Suprapubic skin (tissue), 4 donors: ENCODE measurements at regions not wholly inside any gene's neighbourhood (a gene's known extent, or its start where the extent isn't known, plus 50 kb on each side); places are given as distances from the start of the nearest gene placed in this dataset.
"Not testable (repeated sequence)": the region's sequence is repeated elsewhere in the genome, so short reads cannot be mapped to it uniquely, and the experiment has no call there.

Experiments used
- CTCF ChIP-seq, 2 donors: fragments of 200-600 bp in 1 of 2; fragments of 450-650 bp in 1 of 2; sonication (generic) in 1 of 2; IDR thresholded peaks; one replicate each; pipeline ENCODE4 v1.5.1; 2016 to 2019; ENCODE audit warnings: antibody characterized with exemption in 2 of 2, mild to moderate bottlenecking in 1 of 2, moderate library complexity in 1 of 2
- EP300 ChIP-seq: sonication (generic); formaldehyde crosslinking; IDR thresholded peaks from one replicate; pipeline ENCODE4 v1.6.1; 2017; ENCODE audit warnings: antibody characterized with exemption
- POLR2A ChIP-seq, 2 donors: fragments of 450-650 bp; IDR thresholded peaks; one replicate each; pipeline ENCODE4 v1.6.1; 2017; ENCODE audit warnings: antibody characterized with exemption in 2 of 2, mild to moderate bottlenecking in 2 of 2, moderate library complexity in 2 of 2
- POLR2AphosphoS5 ChIP-seq, 3 donors: sonication (generic); formaldehyde crosslinking; IDR thresholded peaks; one replicate each; pipeline ENCODE4 v1.6.1; 2017; ENCODE audit warnings: antibody characterized with exemption in 3 of 3

- not testable (repeated sequence) for TF ChIP-seq CTCF (IDR thresholded peaks at IDR 0.05); POLR2AphosphoS5 (IDR thresholded peaks at IDR 0.05); POLR2A (IDR thresholded peaks at IDR 0.05); EP300
Observed at GRCh38 chr21:6376321-6377070, 4144.9 kb upstream of the TPTE start.
